GM19351 (cell line): ENCODE measurements at regions not wholly inside any gene's neighbourhood (a gene's known extent, or its start where the extent isn't known, plus 50 kb on each side); places are given as distances from the start of the nearest gene placed in this dataset.

Experiments used
- ATAC-seq: cut with Tn5 transposase; IDR thresholded peaks from one replicate; pipeline ENCODE4 v1.9.1; 2021; ENCODE audit warnings: mild to moderate bottlenecking, moderate library complexity; ENCODE audit not compliant: unreplicated experiment

DNA sequence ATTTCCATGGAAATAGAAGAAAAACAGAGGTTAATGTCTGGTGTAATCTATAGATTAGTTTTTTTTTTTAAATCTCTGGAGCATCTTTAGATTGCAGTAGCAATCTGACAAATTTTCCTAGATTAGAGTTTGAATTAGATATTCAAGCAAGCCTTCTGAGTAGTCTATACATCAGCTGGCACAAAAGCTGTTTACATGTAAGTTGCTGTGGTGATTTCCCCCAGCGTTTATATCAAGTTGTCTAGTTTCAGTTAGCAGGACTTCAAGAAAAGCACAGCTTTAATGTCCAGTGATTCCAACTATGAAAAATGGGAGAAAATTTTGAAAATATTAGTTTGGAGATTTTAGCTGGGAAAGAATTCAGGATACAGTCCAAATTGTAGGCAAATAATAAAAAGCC, 605.0 kb upstream of the USP15 start:
- ATAC-seq: no peak

DNA sequence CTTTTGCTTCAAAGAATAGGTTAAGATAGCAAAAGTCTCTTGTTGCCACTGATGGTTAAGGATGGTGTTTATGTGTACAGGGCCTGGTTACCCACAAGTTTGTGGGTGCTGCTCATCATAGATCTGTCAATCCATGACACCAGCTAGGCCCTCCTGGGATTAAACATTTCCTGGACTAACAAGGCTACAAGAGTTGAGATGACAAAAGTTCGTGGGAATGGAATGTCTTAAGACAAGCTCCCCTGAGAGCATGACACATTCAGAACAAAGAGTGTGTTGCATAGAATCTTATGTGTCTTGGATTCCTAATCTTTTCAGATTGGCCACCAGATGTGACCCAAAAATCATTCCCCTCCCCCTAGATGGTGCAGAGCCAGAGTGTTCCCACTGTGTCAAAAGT, 592.5 kb upstream of the USP15 start:
- no peak for ATAC-seq

- no peak for ATAC-seq
Observed at GRCh38 chr12:61676520-61676919, 583.7 kb upstream of the USP15 start.

GRCh38 chr12:61687407-61687806, 572.8 kb upstream of the USP15 start:
- no peak for ATAC-seq

DNA sequence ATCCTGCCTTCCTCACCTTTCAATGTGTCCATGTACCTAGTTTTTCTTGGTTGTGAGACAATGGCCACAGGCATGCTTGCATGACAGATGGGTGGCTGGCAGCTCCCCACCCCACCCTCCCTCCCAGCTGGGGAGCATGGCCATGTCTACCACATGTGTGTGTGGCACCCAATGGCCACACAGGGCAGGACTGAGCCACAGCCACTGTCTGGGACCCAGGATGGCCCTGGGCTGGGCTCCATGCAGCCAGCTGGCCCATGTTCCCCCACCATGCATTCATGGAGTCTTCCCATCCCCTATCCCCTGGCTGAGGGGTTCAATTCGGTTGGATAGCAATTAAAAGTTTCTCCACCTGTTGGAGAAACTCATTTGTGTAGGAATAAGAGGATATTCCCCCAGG, 566.0 kb upstream of the USP15 start:
- ATAC-seq: no peak

GRCh38 chr12:61701471-61701870, 558.7 kb upstream of the USP15 start:
- ATAC-seq: no peak

- ATAC-seq: no peak
Observed at GRCh38 chr12:61706783-61707182, 553.4 kb upstream of the USP15 start.

GRCh38 chr12:61713121-61713520, 547.1 kb upstream of the USP15 start:
- no peak for ATAC-seq

DNA sequence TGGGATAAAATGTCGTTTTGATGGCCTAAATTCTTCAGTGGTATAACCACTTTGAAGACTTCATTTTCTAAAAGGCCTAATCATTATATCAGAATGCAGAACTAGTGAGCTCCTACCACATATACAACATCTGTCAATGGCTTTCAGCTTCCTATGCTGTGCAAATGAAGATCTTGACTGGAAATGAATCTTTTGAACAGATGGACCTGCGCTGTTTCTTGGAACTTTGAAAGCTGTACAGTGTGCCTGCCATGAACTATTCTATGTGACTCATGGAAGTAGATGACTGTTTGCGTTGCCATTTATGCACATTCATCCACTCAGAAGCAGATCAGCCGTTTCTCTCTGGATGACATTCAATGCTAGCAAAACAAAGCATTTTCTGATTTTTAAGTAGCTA, 542.2 kb upstream of the USP15 start:
- ATAC-seq: no peak

- no peak for ATAC-seq
Observed at GRCh38 chr12:61739925-61740324, 520.3 kb upstream of the USP15 start.

- no peak for ATAC-seq
Observed at GRCh38 chr12:61750604-61751003, 509.6 kb upstream of the USP15 start.

DNA sequence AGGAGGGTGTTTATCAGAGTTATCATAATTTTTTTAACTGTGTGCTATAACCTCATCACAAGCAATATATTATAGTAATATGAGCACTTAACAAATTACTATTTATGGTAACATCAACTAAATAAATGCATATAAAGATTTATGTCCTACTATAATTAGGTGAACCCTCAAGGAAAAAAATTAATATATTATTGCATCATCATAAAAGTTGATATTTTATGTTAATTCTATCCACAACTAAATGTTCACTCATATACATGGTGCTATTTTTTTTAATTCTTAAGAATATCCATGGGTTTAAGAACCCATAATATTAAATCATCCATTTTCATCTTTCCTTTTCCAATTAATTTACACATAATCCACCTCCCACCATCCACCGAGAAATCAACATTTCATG, 506.0 kb upstream of the USP15 start:
- ATAC-seq: no peak

GRCh38 chr12:61757831-61758505, 502.2 kb upstream of the USP15 start:
- no peak for ATAC-seq

DNA sequence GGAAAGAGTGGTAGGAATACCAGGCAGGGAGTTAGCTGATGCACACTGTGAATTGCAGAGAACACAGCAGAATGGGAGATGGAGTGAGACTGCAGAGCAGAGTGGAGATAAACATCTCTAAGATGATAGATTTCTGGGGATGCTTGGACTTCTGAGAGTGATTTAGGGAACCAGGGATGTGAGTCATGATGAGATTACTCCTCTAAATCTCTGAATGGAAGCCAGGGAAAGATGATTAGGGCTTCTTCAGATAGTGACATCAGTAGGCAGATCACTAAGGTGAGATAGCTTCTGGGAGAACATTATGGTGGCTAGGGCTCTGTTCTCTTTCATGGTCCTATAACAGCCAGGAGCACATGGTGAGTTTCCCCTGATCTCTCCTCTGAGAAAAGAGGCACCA, 501.5 kb upstream of the USP15 start:
- ATAC-seq: no peak

DNA sequence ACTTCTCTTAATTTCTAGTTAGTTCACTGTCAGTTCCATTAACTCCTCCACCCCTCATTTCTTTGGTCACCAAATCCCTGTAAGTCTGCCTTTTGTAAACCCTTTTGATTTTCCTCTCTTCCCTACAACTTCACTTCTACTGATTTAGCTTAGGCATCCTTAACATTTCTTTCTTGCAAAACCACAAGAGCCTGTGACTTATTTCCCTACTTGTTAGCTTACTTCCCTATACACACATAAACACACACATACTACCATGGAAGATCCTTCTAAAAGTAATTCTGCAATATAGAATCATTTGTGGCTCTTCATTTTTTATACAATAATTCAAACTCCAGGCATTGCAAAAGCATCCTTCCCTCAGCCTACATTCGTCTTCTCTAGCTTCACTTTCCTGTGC, 494.3 kb upstream of the USP15 start:
- no peak for ATAC-seq

- no peak for ATAC-seq
Observed at GRCh38 chr12:61780435-61780834, 479.8 kb upstream of the USP15 start.

DNA sequence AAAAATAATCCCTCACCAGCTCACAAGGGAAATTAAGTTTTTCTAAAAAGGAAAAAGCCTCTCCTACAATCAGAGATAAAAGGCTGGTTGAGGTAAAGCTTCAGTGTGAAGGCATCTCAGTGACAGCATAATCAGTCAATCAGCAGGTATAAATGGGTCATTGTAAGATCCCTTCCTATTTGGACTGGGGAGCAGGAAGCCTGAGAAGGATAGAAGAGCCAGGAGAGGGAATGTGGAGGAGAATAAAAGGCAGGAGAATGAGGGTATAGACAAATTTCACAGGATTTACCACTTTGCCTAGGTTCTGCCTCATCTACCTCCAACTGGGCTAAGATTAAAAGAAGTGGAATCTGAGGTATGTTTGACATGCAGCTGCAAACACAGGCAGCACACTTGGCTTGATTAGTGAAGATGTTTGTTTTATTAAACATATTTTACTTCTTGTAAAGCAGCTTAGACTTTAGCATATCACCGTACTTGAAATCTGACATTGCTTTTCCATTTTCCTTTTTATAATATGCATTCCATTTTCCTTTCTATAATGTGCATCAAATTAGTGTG, 479.1 kb upstream of the USP15 start:
- ATAC-seq: no peak

DNA sequence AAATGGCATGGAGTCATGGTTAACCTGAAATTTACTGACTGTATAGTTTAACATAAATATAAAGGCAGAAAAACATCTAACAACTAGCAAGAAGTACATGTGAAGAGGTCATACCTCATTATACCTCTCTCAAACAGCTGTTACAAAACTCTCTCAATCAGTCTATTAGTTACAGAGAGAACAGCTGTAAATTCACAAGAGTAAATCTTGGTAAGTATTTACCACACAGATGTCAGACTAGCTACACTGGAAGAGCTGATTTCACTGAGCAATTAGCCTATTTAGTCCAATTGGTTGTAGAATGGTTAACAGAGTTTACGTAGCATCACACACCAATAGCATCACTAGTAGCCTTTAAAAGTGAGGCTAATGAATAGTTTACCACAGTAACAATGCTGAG, 463.4 kb upstream of the USP15 start:
- no peak for ATAC-seq

DNA sequence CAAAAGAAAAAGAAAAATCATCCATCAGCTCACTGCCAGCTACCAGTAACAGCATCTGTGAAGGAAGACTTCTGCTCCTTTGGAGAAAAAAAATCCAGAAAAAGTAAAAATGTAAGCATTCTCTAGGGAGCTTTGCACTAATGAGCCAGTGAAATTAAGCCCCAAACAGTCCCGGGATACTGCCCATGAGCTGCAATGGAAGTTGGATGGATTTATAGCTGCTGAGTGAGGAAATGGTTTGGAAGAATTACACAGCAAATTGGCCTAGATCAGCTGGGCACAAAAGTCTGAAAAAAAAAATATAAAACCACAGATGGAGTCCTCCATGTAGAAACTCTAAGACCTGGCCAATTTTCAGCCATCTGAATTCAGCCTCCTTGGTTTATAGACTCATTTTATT, 462.9 kb upstream of the USP15 start:
- ATAC-seq: no peak

GRCh38 chr12:61798778-61799177, 461.4 kb upstream of the USP15 start:
- ATAC-seq: no peak

DNA sequence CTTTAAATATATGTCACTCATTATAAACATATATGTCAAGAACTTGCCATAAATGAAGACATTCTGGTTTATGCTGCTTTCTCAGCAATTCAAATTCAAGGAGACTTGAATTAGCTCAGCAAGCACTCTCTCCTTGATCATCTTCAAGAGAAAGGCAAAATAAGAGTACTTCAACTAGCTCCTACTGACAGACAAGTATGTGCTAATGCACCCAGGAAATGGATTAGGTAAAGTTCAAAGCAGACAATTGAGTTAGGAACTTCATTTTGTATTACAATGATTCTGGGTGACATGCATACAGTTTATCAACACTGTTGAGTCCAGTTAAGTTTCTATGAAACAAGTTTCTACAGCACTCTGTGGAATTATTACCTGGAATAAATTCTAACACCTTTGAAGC, 455.9 kb upstream of the USP15 start:
- no peak for ATAC-seq

- ATAC-seq: no peak
Observed at GRCh38 chr12:61808856-61809255, 451.3 kb upstream of the USP15 start.

GRCh38 chr12:61810486-61810885, 449.7 kb upstream of the USP15 start:
- no peak for ATAC-seq
